ENCODE measurements at regions not wholly inside any gene's neighbourhood (a gene's known extent, or its start where the extent isn't known, plus 50 kb on each side); places are given as distances from the start of the nearest gene placed in this dataset.

GRCh38 chr2:133667968-133668367, 99.7 kb upstream of the NCKAP5 start:
- no peak for DNase-seq

- no peak for DNase-seq
Observed at GRCh38 chr2:133668547-133668946, 100.3 kb upstream of the NCKAP5 start.

GRCh38 chr2:133673305-133673905, 105.1 kb upstream of the NCKAP5 start:
- no peak for DNase-seq

- DNase-seq = no peak
Observed at GRCh38 chr2:133674066-133674432, 105.8 kb upstream of the NCKAP5 start.

- DNase-seq = peak; percentile 74
Observed at GRCh38 chr2:133674433-133675331, 106.4 kb upstream of the NCKAP5 start.

GRCh38 chr2:133676392-133677130, 108.3 kb upstream of the NCKAP5 start:
- DNase-seq = no peak

GRCh38 chr2:133680343-133681049, 112.2 kb upstream of the NCKAP5 start:
- DNase-seq = peak; percentile 14

- no peak for DNase-seq
Observed at GRCh38 chr2:133682347-133682746, 114.1 kb upstream of the NCKAP5 start.

- DNase-seq = no peak
Observed at GRCh38 chr2:133682906-133683305, 114.6 kb upstream of the NCKAP5 start.

GRCh38 chr2:133685636-133686215, 117.5 kb upstream of the NCKAP5 start:
- no peak for DNase-seq

- DNase-seq = no peak
Observed at GRCh38 chr2:133690780-133691179, 122.5 kb upstream of the NCKAP5 start.

- DNase-seq = no peak
Observed at GRCh38 chr2:133691336-133691735, 123.1 kb upstream of the NCKAP5 start.

- DNase-seq = no peak
Observed at GRCh38 chr2:133705287-133705686, 137.0 kb upstream of the NCKAP5 start.

- DNase-seq = no peak
Observed at GRCh38 chr2:133710613-133711012, 142.3 kb upstream of the NCKAP5 start.

- DNase-seq = peak; percentile 76
Observed at GRCh38 chr2:133711201-133711600, 142.9 kb upstream of the NCKAP5 start.

GRCh38 chr2:133711806-133712205, 143.5 kb upstream of the NCKAP5 start:
- DNase-seq = no peak

- no peak for DNase-seq
Observed at GRCh38 chr2:133712369-133712768, 144.1 kb upstream of the NCKAP5 start.

GRCh38 chr2:133713049-133713580, 144.9 kb upstream of the NCKAP5 start:
- no peak for DNase-seq

GRCh38 chr2:133716166-133716565, 147.9 kb upstream of the NCKAP5 start:
- no peak for DNase-seq

- DNase-seq = no peak
Observed at GRCh38 chr2:133717497-133717896, 149.2 kb upstream of the NCKAP5 start.

GRCh38 chr2:133718688-133719201, 150.5 kb upstream of the NCKAP5 start:
- peak; percentile 89 for DNase-seq

- no peak for DNase-seq
Observed at GRCh38 chr2:133720429-133720828, 152.2 kb upstream of the NCKAP5 start.
